Adrenal gland (tissue), 9 donors: ENCODE measurements at regions not wholly inside any gene's neighbourhood (a gene's known extent, or its start where the extent isn't known, plus 50 kb on each side); places are given as distances from the start of the nearest gene placed in this dataset.

Experiments used
- DNase-seq, 7 donors: peaks; one replicate each; pipeline ENCODE4 v3.0.0-alpha.2; 2019 to 2020
- H3K27ac ChIP-seq, 5 donors: fragments of 200-600 bp; sonication (generic) in 4 of 5; 1 replicate in 3 of 5; 2 replicates in 2 of 5; pipeline versions ENCODE4 v1.5.1 to v1.8.0; 2016 to 2020; ENCODE audit warnings: mild to moderate bottlenecking in 1 of 5
- H3K27me3 ChIP-seq: fragments of 200-600 bp; 2 replicates; pipeline ENCODE4 v1.8.0; 2021
- H3K36me3 ChIP-seq, 2 donors: fragments of 200-600 bp; replicated peaks in 1 of 2; 1 replicate in 1 of 2; 2 replicates in 1 of 2; pipeline versions ENCODE4 v1.5.1 to v1.8.0; 2018 to 2022
- H3K4me1 ChIP-seq, 2 donors: fragments of 200-600 bp; replicated peaks in 1 of 2; 1 replicate in 1 of 2; 2 replicates in 1 of 2; pipeline versions ENCODE4 v1.5.1 to v1.8.0; 2018 to 2021
- H3K4me3 ChIP-seq, 4 donors: fragments of 200-600 bp; sonication (generic) in 3 of 4; one replicate each; pipeline ENCODE4 v1.5.1; 2016 to 2018
- H3K9me3 ChIP-seq, 3 donors: fragments of 200-600 bp; sonication (generic) in 1 of 3; replicated peaks in 1 of 3; 1 replicate in 2 of 3; 2 replicates in 1 of 3; pipeline versions ENCODE4 v1.5.1 to v1.8.0; 2016 to 2021
- POLR2A ChIP-seq, 2 donors: fragments of 450-650 bp; IDR thresholded peaks; one replicate each; pipeline ENCODE4 v1.6.1; 2017; ENCODE audit warnings: antibody characterized with exemption in 2 of 2, mild to moderate bottlenecking in 2 of 2, moderate library complexity in 1 of 2
- WGBS, 4 donors: extraction: QIAGEN DNeasy Blood & Tissue Kit in 2 of 4; methylation state at CpG; one replicate each; pipeline versions ENCODE4 v1.1.5 to v1.1.7; 2013 to 2017; 5-methylcytosine and 5-hydroxymethylcytosine counted together
- intact Hi-C, 2 donors: fragments of 100-400 bp; cut with DNase I; formaldehyde crosslinking; loops; one replicate each; pipeline versions ENCODE4 v1.14.1 to v1.15.0; 2022 to 2023
- TF ChIP-seq, protein P1 (sequence below), 6 experiments: fragments of 450-650 bp in 4 of 6; fragments of 200-600 bp in 2 of 6; sonication (generic) in 1 of 6; IDR thresholded peaks; 1 replicate in 5 of 6; 2 replicates in 1 of 6; pipeline versions ENCODE4 v1.5.1 to v1.8.0; 2016 to 2021; ENCODE audit warnings: antibody characterized with exemption in 6 of 6, mild to moderate bottlenecking in 2 of 6, moderate library complexity in 1 of 6
- donor health status: healthy with polysubstance abuse.
- donor health status: Bipolar disorder and iron deficiency.
- donor health status: DM: yes; HTN: yes; CAD: no.
- donor health status: DM: no; HTN: no; CAD: no.
- donor health status: DM: no; HTN: no; CAD: no.

DNA sequence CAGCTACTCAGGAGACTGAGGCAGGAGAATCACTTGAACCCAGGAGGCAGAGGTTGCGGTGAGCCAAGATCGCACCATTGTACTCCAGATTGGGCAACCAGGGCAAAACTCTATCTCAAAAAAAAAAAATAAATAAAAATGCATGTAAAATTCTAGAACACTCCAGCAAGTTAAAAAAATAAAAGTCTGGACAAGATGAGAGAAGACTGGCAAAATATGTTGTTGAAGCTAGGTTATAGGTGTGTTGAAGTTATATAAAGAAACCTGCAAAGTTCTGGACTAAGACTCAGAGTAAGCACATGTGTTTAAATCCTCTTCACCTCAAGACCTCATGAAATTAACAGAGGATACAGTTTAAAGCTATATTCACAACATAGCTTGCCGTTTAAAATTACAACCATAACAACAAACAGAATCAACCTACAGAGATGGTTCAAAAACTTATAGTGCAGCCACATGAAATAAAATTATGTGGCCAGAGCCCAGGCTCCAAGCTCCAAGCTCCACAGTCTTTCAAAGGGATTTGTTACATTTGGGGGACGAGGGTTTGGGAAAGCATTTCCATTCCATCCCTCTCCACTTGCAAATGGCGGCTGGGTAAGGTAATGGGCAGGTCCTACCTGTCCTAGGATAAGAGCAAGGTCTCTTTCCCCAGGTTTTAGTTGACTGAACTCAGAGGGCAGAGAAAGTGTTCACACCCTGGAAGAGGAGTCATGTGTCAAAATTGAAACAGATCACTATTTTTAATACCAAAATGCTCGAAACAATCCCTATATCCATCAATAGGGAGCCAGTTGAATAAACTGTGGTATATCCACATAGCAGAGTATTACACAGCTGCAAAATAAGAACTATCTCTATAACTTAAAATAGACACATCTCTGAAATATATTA lies 59.9 kb upstream of the MYCN start:
- DNase-seq = no peak
- H3K4me3 ChIP-seq = no peak overlapping the region
- no peaks in the 10 kb centered on the region for H3K27me3 ChIP-seq
- intact Hi-C loops = no loop called here
- no peaks in the 10 kb centered on the region for H3K36me3 ChIP-seq
- no peak for TF ChIP-seq POLR2A (IDR thresholded peaks at IDR 0.05)
- TF ChIP-seq, protein P1, sequence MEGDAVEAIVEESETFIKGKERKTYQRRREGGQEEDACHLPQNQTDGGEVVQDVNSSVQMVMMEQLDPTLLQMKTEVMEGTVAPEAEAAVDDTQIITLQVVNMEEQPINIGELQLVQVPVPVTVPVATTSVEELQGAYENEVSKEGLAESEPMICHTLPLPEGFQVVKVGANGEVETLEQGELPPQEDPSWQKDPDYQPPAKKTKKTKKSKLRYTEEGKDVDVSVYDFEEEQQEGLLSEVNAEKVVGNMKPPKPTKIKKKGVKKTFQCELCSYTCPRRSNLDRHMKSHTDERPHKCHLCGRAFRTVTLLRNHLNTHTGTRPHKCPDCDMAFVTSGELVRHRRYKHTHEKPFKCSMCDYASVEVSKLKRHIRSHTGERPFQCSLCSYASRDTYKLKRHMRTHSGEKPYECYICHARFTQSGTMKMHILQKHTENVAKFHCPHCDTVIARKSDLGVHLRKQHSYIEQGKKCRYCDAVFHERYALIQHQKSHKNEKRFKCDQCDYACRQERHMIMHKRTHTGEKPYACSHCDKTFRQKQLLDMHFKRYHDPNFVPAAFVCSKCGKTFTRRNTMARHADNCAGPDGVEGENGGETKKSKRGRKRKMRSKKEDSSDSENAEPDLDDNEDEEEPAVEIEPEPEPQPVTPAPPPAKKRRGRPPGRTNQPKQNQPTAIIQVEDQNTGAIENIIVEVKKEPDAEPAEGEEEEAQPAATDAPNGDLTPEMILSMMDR (IDR thresholded peaks at IDR 0.05) = no peak
- H3K9me3 ChIP-seq = no peaks in the 10 kb centered on the region
- H3K27ac ChIP-seq = no peak overlapping the region
- H3K4me1 ChIP-seq = no peaks in the 10 kb centered on the region
- 94 to 98% (median 96%) methylated on average over 6 of the region's 6 CpGs for WGBS, 4 donors

DNA sequence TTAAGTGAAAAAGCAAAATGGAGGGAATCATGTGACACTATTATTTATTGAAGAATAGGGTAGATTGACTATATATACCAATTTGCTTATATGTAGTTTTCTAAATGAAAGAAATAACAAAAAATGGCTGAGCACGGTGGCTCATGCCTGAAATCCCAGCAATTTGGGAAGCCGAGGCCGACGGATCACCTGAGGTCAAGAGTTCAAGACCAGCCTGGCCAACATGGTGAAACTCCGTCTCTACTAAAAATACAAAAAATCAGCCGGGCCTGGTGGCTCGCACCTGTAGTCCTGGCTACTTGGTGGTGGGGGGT lies 59.3 kb upstream of the MYCN start:
- Histone ChIP-seq H3K4me3 (no peak overlapping the region), H3K36me3 (no peaks in the 10 kb centered on the region), H3K9me3 (no peaks in the 10 kb centered on the region), H3K27me3 (no peaks in the 10 kb centered on the region), H3K27ac (no peak overlapping the region), H3K4me1 (no peaks in the 10 kb centered on the region)
- DNase-seq = no peak
- 73 to 87% (median 76%) methylated on average over 4 to 7 of the region's 7 CpGs for WGBS, 4 donors
- intact Hi-C loops = no loop called here
- TF ChIP-seq, protein P1 (IDR thresholded peaks at IDR 0.05) = no peak
- no peak for TF ChIP-seq POLR2A (IDR thresholded peaks at IDR 0.05)

DNA sequence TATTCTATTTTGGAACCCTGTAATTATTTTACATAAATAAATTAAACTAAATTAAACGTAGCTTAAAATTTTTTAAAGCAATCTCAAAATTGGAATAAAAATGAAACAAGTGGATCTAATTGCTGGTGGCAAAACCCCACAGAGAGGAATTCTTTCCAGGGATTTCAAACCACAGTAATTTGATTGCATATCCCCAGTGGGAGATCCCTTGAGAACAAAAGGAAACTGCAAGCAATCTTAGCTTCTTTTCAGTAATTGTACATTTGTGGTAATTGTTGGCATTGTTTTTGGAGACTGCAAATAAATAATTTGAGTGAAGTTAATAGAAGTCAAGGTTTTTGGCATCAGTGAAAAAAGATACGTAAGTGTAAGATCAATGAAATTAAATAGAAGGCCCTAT lies 58.7 kb upstream of the MYCN start:
- intact Hi-C loops = no loop called here
- 61 to 82% (median 76%) methylated on average over 2 of the region's 2 CpGs for WGBS, 4 donors
- no peak for TF ChIP-seq POLR2A (IDR thresholded peaks at IDR 0.05)
- TF ChIP-seq, protein P1 (IDR thresholded peaks at IDR 0.05) = no peak

DNA sequence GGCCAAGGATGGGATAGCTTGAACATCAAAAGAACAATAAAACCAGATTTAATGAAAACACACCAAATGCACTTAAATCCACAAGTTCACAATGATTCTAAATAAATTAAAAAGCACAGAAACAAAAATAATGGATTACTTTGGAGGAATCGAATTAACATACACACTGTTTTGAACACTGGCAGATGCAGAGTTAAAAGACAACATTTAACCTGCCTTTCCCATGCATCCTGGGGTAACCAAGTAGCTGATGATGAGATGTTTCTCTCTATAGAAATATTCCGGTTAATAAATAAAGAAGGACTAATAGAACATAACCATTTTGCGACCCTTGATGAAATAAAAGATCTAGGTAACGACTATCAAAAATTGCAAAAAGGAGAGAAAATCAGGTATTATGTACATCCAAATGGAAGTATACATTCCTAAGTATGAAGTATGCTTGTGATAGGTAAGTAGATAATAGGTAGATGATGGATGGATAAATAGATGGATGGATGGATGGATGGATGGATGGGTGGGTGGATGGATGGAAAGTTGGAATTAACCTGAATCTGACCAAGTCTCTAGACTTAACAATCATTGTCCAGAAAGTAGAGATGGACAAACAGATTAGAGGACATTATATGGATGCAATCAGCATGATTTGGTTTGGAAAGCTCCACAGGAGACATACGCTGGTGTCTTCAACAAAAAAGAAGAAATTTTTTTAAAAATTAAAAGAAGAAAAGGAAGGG lies 57.4 kb upstream of the MYCN start:
- H3K36me3 ChIP-seq = no peaks in the 10 kb centered on the region
- intact Hi-C loops = no loop called here
- 85 to 90% (median 89%) methylated on average over 5 of the region's 5 CpGs for WGBS, 4 donors
- no peak overlapping the region for H3K4me3 ChIP-seq
- no peak overlapping the region for H3K27ac ChIP-seq
- TF ChIP-seq POLR2A (IDR thresholded peaks at IDR 0.05) = no peak
- TF ChIP-seq, protein P1 (IDR thresholded peaks at IDR 0.05) = no peak
- H3K9me3 ChIP-seq = no peaks in the 10 kb centered on the region
- DNase-seq = no peak
- no peaks in the 10 kb centered on the region for H3K27me3 ChIP-seq
- H3K4me1 ChIP-seq = no peaks in the 10 kb centered on the region

More for the DNA sequence above, 58.7 kb upstream of the MYCN start:
- Histone ChIP-seq H3K27ac (no peak overlapping the region), H3K36me3 (no peaks in the 10 kb centered on the region), H3K9me3 (no peaks in the 10 kb centered on the region), H3K27me3 (no peaks in the 10 kb centered on the region), H3K4me1 (no peaks in the 10 kb centered on the region), H3K4me3 (no peak overlapping the region)
- no peak for DNase-seq
